PC-9 (cell line): ENCODE measurements at regions not wholly inside any gene's neighbourhood (a gene's known extent, or its start where the extent isn't known, plus 50 kb on each side); places are given as distances from the start of the nearest gene placed in this dataset.

ENCODE experiments used
- EZH2 ChIP-seq: fragments of 200-600 bp; sonication (generic); IDR thresholded peaks from 2 replicates; pipeline ENCODE4 v1.8.0; 2017; ENCODE audit warnings: antibody characterized with exemption, low read depth
- TF ChIP-seq, protein P1 (sequence below): fragments of 200-600 bp; sonication (generic); conservative IDR thresholded peaks from 2 replicates; pipeline ENCODE4 v1.6.1; 2017; ENCODE audit warnings: mixed run types, antibody characterized with exemption, mild to moderate bottlenecking, moderate library complexity

GRCh38 chr17:33803199-33803685 lies 451.8 kb upstream of the CCL2 start:
- TF ChIP-seq, protein P1, sequence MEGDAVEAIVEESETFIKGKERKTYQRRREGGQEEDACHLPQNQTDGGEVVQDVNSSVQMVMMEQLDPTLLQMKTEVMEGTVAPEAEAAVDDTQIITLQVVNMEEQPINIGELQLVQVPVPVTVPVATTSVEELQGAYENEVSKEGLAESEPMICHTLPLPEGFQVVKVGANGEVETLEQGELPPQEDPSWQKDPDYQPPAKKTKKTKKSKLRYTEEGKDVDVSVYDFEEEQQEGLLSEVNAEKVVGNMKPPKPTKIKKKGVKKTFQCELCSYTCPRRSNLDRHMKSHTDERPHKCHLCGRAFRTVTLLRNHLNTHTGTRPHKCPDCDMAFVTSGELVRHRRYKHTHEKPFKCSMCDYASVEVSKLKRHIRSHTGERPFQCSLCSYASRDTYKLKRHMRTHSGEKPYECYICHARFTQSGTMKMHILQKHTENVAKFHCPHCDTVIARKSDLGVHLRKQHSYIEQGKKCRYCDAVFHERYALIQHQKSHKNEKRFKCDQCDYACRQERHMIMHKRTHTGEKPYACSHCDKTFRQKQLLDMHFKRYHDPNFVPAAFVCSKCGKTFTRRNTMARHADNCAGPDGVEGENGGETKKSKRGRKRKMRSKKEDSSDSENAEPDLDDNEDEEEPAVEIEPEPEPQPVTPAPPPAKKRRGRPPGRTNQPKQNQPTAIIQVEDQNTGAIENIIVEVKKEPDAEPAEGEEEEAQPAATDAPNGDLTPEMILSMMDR, result no peak
- TF ChIP-seq EZH2, result no peak
